ENCODE measurements at regions not wholly inside any gene's neighbourhood (a gene's known extent, or its start where the extent isn't known, plus 50 kb on each side); places are given as distances from the start of the nearest gene placed in this dataset.

DNA sequence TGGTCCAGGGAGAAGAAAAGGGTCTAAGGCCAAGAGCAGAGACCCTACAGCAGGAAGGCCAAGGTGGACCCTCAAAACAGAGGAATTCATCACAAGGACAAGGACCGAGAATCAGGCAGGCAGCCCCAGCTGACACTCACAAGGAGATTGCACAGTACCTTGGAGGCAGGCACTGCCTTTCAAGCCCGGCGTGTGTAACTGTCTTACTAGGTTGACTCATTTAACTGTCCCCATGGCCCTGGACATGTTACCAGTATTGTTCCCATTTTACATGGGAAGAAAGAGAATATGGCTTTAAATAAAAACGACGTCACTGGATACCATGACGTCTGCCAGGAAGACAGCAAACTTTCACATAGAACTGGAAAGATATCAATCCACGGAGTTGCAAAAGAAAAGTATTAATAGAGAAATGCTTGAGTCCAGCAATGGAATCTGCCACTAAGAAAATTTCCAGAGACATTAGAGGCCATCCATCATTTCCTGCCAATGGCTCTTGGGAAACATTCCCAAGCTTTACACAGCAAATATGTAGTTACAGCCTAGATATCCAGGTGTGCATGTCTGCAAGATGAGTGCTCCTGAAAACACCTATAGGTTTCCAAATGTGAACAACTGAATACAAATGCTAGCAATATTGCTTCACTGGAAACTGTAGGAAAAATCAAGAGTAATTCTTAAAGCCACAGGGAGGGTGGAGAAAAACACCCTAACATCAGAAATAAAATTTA, 111.5 kb upstream of the RPS6KA2 start:
- FAIRE-seq (no peak), DNase-seq (ENCODE audit: insufficient read length, low spot score) (no peak)
- TF ChIP-seq, protein P1, sequence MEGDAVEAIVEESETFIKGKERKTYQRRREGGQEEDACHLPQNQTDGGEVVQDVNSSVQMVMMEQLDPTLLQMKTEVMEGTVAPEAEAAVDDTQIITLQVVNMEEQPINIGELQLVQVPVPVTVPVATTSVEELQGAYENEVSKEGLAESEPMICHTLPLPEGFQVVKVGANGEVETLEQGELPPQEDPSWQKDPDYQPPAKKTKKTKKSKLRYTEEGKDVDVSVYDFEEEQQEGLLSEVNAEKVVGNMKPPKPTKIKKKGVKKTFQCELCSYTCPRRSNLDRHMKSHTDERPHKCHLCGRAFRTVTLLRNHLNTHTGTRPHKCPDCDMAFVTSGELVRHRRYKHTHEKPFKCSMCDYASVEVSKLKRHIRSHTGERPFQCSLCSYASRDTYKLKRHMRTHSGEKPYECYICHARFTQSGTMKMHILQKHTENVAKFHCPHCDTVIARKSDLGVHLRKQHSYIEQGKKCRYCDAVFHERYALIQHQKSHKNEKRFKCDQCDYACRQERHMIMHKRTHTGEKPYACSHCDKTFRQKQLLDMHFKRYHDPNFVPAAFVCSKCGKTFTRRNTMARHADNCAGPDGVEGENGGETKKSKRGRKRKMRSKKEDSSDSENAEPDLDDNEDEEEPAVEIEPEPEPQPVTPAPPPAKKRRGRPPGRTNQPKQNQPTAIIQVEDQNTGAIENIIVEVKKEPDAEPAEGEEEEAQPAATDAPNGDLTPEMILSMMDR (IDR thresholded peaks at IDR 0.05; ENCODE audit: insufficient read depth, missing control alignments): no peak

GRCh38 chr6:166737261-166737660, 110.2 kb upstream of the RPS6KA2 start:
- no peak for DNase-seq (ENCODE audit: insufficient read length, low spot score)
- FAIRE-seq: no peak
- TF ChIP-seq, protein P1 (IDR thresholded peaks at IDR 0.05; ENCODE audit: insufficient read depth, missing control alignments): no peak

DNA sequence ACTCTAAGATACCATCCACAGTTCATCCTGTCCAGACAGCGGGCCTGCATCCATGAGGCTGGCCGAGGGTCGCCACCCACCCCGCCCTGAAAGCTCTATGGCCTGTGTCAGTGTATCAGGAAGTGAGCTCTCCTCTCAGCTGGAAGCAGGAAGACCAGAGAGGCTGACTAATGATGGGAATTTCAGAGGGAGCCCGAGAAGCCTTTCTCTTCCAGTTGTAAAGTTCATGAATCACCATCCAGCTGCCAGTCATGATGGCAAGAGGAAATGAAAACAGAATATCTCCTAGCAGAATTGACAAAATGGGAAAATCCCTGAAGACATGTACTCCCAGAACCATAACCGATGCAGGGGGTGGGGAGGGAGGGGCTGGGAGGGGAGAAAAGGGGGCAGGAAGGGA, 109.6 kb upstream of the RPS6KA2 start:
- FAIRE-seq: no peak
- TF ChIP-seq, protein P1 (IDR thresholded peaks at IDR 0.05; ENCODE audit: insufficient read depth, missing control alignments): no peak

GRCh38 chr6:166733900-166734299, 106.8 kb upstream of the RPS6KA2 start:
- no peak for DNase-seq (ENCODE audit: insufficient read length, low spot score)
- TF ChIP-seq, protein P1 (IDR thresholded peaks at IDR 0.05; ENCODE audit: insufficient read depth, missing control alignments): no peak
- no peak for FAIRE-seq

More for the DNA sequence above, 109.6 kb upstream of the RPS6KA2 start:
- no peak for DNase-seq (ENCODE audit: insufficient read length, low spot score)

DNA sequence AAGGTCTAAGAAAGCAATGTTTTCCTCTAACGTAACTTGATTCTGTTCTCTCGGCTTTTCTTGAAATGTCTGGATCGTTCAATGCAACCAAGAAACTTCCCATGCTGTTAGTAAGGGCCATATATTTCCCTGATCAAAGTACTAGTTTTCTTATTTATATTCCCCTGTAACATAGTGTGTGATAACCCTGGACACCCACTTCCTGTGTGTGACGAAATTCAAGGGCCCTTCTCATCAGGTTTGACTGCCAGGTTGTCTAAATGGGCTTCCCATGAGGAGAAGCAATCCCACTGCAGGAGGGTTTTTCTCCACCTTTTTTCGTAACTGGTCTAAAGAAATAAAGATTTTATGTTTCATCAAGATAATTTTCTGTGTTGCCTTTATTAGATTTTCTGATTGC, 102.6 kb upstream of the RPS6KA2 start:
- no peak for FAIRE-seq
- no peak for DNase-seq (ENCODE audit: insufficient read length, low spot score)
- TF ChIP-seq, protein P1 (IDR thresholded peaks at IDR 0.05; ENCODE audit: insufficient read depth, missing control alignments): no peak

DNA sequence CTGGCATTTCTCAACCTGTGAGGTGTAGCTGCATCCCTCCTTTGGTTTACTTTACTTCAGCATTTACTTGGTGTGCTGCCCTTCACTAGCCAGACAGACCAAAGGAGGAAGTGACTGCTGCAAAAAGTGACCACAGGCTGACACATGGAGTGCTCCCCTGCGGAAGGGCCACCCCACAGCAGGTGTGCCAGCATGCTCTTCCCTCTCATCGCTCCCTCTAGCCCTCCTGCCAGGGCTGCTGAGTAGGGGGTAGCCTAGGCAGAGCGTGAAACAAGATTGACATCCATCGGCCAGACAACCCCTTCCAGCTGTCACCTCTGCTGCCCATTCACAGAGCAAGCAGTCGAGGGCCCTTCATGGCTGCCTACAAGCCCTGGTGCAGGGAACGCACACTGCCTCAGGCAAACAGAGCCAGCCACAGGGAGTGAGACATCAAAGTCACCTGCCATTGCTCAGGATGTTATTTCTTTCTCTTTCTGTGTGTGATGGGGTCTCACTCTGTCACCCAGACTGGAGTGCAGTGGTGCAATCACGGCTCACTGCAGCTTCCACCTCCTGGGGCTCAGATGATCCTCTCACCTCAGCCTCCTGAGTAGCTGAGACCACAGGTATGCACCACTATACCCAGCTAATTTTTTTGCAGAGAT, 102.0 kb upstream of the RPS6KA2 start:
- no peak for DNase-seq (ENCODE audit: insufficient read length, low spot score)
- TF ChIP-seq, protein P1 (IDR thresholded peaks at IDR 0.05; ENCODE audit: insufficient read depth, missing control alignments): no peak
- FAIRE-seq: no peak

DNA sequence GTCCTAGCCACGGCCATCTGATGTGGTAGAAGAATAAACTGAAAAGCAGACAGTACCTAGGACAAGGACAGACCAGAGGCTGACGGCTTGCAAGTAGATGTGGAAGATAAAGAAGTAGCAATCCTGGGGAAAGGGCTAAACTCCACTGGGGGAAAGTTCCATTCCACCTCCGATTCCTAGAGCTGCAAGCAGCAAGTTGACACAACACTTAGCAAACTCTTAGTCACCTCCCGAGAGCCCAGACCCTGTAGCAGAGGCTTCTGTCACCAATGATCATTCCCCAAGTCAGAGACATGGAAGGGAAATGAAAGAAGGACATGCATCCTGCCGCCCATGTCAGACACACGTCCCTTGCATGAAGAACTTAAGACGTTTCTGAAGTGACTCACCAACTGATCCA, 99.2 kb upstream of the RPS6KA2 start:
- TF ChIP-seq, protein P1 (IDR thresholded peaks at IDR 0.05; ENCODE audit: insufficient read depth, missing control alignments): no peak
- FAIRE-seq (no peak), DNase-seq (ENCODE audit: insufficient read length, low spot score) (no peak)
